ENCODE measurements at regions not wholly inside any gene's neighbourhood (a gene's known extent, or its start where the extent isn't known, plus 50 kb on each side); places are given as distances from the start of the nearest gene placed in this dataset.

- TF ChIP-seq CTCF (IDR thresholded peaks at IDR 0.05) = no peak
- no peak for TF ChIP-seq POLR2A (IDR thresholded peaks at IDR 0.05)
Measured at GRCh38 chr4:129883996-129884395, 788.0 kb downstream of the C4orf33 start.

Measured in right lobe of liver (tissue), 4 donors.